ENCODE measurements at regions not wholly inside any gene's neighbourhood (a gene's known extent, or its start where the extent isn't known, plus 50 kb on each side); places are given as distances from the start of the nearest gene placed in this dataset.

DNA sequence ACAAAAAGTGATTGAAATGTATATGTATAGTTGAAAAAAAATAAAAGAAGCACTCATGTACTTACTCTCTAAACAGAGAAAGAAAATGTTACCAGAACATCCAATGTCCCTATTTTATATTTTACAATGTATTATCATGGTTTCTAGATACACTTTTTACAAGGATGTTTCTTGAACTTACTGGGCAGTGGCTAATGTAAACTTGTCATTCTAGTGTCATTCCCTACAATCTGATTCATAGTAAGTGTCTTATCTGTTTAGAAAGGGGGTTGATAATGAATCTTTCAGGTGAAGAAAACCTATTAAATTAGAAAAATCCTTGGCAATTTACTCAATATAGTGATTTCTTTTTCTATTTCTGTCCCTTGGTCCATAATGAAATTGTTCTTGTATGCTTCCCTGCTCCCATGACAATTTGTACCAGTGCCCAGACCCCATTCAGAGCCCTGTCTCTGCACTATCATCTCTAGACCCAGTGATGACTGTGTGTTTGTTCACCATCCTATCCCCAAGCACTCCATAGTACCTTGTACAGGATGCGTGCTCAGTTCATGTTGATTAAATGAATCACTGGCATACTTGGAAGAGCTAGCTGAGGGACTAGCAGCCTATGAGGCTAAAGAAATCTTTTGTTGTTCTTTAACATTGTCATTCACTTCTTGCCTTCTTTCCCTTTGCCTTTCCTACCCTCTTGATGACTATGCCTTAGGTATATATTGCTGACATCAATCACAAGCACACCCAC, 101.2 kb downstream of the HMHB1 start:
- Histone ChIP-seq H3K4me3 (ENCODE audit: low read length) (no peak overlapping the region), H3K4me1 (ENCODE audit: control insufficient read depth, insufficient read depth, low read length) (no peaks in the 10 kb centered on the region), H3K27ac (ENCODE audit: low read length) (no peak overlapping the region), H3K9me3 (ENCODE audit: control insufficient read depth, insufficient read depth, low read length) (no peaks in the 10 kb centered on the region), H3K36me3 (ENCODE audit: control insufficient read depth, insufficient read depth, low read length) (no peaks in the 10 kb centered on the region), H3K27me3 (ENCODE audit: control insufficient read depth, insufficient read depth, low read length) (peaks cover 5% of the 10 kb centered on the region)
- Mint-ChIP-seq H3K9me3 (no peaks in the 10 kb centered on the region), H3K4me1 (no peaks in the 10 kb centered on the region), H3K27me3 (ENCODE audit: low read depth in 2 of 2) (peaks cover 14 to 42% of the 10 kb centered on the region in 2 donors), H3K27ac (no peak overlapping the region), H3K36me3 (no peaks in the 10 kb centered on the region), H3K4me3 (no peak overlapping the region)
- intact Hi-C loops (cut with micrococcal nuclease): no loop called here
- WGBS (ENCODE audit: insufficient coverage): 100% methylated on average over 1 of the region's 1 CpG
- ATAC-seq (no peak), DNase-seq (no peak)
- TF ChIP-seq, protein P1, sequence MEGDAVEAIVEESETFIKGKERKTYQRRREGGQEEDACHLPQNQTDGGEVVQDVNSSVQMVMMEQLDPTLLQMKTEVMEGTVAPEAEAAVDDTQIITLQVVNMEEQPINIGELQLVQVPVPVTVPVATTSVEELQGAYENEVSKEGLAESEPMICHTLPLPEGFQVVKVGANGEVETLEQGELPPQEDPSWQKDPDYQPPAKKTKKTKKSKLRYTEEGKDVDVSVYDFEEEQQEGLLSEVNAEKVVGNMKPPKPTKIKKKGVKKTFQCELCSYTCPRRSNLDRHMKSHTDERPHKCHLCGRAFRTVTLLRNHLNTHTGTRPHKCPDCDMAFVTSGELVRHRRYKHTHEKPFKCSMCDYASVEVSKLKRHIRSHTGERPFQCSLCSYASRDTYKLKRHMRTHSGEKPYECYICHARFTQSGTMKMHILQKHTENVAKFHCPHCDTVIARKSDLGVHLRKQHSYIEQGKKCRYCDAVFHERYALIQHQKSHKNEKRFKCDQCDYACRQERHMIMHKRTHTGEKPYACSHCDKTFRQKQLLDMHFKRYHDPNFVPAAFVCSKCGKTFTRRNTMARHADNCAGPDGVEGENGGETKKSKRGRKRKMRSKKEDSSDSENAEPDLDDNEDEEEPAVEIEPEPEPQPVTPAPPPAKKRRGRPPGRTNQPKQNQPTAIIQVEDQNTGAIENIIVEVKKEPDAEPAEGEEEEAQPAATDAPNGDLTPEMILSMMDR (IDR thresholded peaks at IDR 0.05): no peak

DNA sequence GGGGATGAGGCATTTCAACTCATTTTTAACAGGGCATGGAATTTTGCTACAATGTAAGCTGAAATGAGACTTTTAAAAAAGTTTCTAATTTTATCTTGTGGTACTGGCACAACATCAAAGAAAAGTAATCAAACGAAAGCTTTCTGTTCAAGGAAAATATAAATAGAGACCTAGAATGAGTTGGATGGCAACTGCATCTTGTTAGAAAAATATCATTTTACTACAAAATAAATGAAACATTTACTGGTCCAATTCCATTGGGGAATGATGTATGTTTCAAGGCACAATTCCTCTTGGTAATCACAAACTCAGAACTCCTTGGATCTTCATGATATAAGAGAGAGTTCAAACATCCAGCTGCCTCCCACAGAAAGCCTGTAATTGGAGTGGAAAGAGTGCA, 102.8 kb downstream of the HMHB1 start:
- H3K9me3 ChIP-seq (ENCODE audit: control insufficient read depth, insufficient read depth, low read length): no peaks in the 10 kb centered on the region
- H3K4me1 ChIP-seq (ENCODE audit: control insufficient read depth, insufficient read depth, low read length): no peaks in the 10 kb centered on the region
- intact Hi-C loops (cut with micrococcal nuclease): no loop called here
- Mint-ChIP-seq H3K4me3 (no peak overlapping the region), H3K27me3 (ENCODE audit: low read depth in 2 of 2) (peaks cover 14 to 51% of the 10 kb centered on the region in 2 donors), H3K27ac (no peak overlapping the region), H3K36me3 (no peaks in the 10 kb centered on the region), H3K9me3 (no peaks in the 10 kb centered on the region), H3K4me1 (no peaks in the 10 kb centered on the region)
- DNase-seq (no peak), ATAC-seq (no peak)
- H3K36me3 ChIP-seq (ENCODE audit: control insufficient read depth, insufficient read depth, low read length): no peaks in the 10 kb centered on the region
- no peak overlapping the region for H3K4me3 ChIP-seq (ENCODE audit: low read length)
- WGBS (ENCODE audit: insufficient coverage): no CpG with 5 or more reads among the region's 1 CpG
- no peak overlapping the region for H3K27ac ChIP-seq (ENCODE audit: low read length)
- peaks cover 5% of the 10 kb centered on the region for H3K27me3 ChIP-seq (ENCODE audit: control insufficient read depth, insufficient read depth, low read length)
- TF ChIP-seq, protein P1 (IDR thresholded peaks at IDR 0.05): no peak

DNA sequence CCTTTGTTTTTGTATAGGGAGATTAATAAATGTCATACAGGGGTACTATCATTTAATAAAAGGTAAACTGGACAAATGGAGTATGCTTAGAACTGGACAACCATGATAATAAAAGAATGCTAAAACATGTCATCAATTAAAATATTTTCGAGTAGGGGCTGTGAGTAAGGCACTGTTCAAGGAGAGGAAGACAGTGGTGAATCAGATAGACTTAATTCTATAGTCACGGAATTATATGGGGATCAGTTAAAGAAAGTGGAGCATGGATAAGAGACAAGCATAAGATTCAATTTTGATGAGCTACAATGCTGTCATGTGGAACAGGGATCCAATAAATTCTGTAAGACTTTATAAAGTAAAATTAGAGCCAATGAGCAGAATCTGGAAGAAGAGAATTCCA, 104.5 kb downstream of the HMHB1 start:
- peaks cover 14 to 53% of the 10 kb centered on the region in 2 donors for H3K27me3 Mint-ChIP-seq (ENCODE audit: low read depth in 2 of 2)
- intact Hi-C loops (cut with micrococcal nuclease): no loop called here
- no peaks in the 10 kb centered on the region for H3K4me1 Mint-ChIP-seq

More for the DNA sequence above, 104.5 kb downstream of the HMHB1 start:
- no peak for ATAC-seq
- H3K4me1 ChIP-seq (ENCODE audit: control insufficient read depth, insufficient read depth, low read length): no peaks in the 10 kb centered on the region
- Mint-ChIP-seq H3K4me3 (no peak overlapping the region), H3K9me3 (no peaks in the 10 kb centered on the region), H3K36me3 (no peaks in the 10 kb centered on the region), H3K27ac (no peak overlapping the region)
- H3K4me3 ChIP-seq (ENCODE audit: low read length): no peak overlapping the region
- WGBS (ENCODE audit: insufficient coverage): 83% methylated on average over 2 of the region's 2 CpGs
- no peak for DNase-seq
- H3K27me3 ChIP-seq (ENCODE audit: control insufficient read depth, insufficient read depth, low read length): peaks cover 5% of the 10 kb centered on the region
- H3K27ac ChIP-seq (ENCODE audit: low read length): no peak overlapping the region
- H3K36me3 ChIP-seq (ENCODE audit: control insufficient read depth, insufficient read depth, low read length): no peaks in the 10 kb centered on the region
- TF ChIP-seq, protein P1 (IDR thresholded peaks at IDR 0.05): no peak
- no peaks in the 10 kb centered on the region for H3K9me3 ChIP-seq (ENCODE audit: control insufficient read depth, insufficient read depth, low read length)

All from natural killer cell (primary cell).